ENCODE measurements at regions not wholly inside any gene's neighbourhood (a gene's known extent, or its start where the extent isn't known, plus 50 kb on each side); places are given as distances from the start of the nearest gene placed in this dataset.

DNA sequence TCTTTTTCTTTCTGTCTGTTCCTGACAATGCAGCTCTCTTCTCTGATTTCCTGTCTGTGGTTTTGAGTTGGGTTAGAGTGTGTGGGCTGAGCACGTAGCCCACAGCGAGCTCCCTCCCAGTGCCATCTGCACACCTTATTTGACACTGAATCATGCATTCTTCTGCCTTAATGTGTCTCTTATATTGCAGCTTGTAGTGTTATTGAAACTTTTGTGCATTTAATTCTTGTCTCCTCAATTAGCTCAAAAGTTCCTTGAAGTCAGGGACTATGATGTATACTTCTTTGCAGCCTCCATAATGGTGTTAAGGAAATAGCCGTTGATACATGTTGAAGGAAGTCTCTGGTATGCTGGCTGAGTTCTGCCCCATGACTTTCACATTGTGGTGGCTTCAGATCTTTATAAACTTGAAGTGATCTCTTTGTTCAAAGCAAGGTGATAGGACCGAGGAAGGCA, 576.2 kb upstream of the CLINT1 start (continued):
- TF ChIP-seq ZNF207 (IDR thresholded peaks at IDR 0.05; ENCODE audit: borderline replicate concordance) (no peak), KDM1A (IDR thresholded peaks at IDR 0.05; ENCODE audit: borderline replicate concordance) (no peak), RAD51 (IDR thresholded peaks at IDR 0.05) (no peak), IKZF2 (IDR thresholded peaks at IDR 0.05) (peak; percentile 42 to 55; a peak in 2 of 4 replicates), FOXM1 (IDR thresholded peaks at IDR 0.05; ENCODE audit: low read depth, low read length) (no peak), YBX1 (IDR thresholded peaks at IDR 0.05) (no peak), PAX8 (IDR thresholded peaks at IDR 0.05) (no peak), CREM (IDR thresholded peaks at IDR 0.05; ENCODE audit: low read depth) (no peak)
- TF ChIP-seq, protein P1, sequence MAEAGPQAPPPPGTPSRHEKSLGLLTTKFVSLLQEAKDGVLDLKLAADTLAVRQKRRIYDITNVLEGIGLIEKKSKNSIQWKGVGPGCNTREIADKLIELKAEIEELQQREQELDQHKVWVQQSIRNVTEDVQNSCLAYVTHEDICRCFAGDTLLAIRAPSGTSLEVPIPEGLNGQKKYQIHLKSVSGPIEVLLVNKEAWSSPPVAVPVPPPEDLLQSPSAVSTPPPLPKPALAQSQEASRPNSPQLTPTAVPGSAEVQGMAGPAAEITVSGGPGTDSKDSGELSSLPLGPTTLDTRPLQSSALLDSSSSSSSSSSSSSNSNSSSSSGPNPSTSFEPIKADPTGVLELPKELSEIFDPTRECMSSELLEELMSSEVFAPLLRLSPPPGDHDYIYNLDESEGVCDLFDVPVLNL (IDR thresholded peaks at IDR 0.05; ENCODE audit: low read depth, low read length) = no peak
- TF ChIP-seq, protein P2, sequence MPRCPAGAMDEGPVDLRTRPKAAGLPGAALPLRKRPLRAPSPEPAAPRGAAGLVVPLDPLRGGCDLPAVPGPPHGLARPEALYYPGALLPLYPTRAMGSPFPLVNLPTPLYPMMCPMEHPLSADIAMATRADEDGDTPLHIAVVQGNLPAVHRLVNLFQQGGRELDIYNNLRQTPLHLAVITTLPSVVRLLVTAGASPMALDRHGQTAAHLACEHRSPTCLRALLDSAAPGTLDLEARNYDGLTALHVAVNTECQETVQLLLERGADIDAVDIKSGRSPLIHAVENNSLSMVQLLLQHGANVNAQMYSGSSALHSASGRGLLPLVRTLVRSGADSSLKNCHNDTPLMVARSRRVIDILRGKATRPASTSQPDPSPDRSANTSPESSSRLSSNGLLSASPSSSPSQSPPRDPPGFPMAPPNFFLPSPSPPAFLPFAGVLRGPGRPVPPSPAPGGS (IDR thresholded peaks at IDR 0.05; ENCODE audit: borderline replicate concordance, insufficient read depth, low read depth, low read length, poor library complexity, severe bottlenecking) = no peak
- TF ChIP-seq, protein P3, sequence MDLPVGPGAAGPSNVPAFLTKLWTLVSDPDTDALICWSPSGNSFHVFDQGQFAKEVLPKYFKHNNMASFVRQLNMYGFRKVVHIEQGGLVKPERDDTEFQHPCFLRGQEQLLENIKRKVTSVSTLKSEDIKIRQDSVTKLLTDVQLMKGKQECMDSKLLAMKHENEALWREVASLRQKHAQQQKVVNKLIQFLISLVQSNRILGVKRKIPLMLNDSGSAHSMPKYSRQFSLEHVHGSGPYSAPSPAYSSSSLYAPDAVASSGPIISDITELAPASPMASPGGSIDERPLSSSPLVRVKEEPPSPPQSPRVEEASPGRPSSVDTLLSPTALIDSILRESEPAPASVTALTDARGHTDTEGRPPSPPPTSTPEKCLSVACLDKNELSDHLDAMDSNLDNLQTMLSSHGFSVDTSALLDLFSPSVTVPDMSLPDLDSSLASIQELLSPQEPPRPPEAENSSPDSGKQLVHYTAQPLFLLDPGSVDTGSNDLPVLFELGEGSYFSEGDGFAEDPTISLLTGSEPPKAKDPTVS (IDR thresholded peaks at IDR 0.05; ENCODE audit: low read depth, low read length) = no peak
- TF ChIP-seq, protein P4, sequence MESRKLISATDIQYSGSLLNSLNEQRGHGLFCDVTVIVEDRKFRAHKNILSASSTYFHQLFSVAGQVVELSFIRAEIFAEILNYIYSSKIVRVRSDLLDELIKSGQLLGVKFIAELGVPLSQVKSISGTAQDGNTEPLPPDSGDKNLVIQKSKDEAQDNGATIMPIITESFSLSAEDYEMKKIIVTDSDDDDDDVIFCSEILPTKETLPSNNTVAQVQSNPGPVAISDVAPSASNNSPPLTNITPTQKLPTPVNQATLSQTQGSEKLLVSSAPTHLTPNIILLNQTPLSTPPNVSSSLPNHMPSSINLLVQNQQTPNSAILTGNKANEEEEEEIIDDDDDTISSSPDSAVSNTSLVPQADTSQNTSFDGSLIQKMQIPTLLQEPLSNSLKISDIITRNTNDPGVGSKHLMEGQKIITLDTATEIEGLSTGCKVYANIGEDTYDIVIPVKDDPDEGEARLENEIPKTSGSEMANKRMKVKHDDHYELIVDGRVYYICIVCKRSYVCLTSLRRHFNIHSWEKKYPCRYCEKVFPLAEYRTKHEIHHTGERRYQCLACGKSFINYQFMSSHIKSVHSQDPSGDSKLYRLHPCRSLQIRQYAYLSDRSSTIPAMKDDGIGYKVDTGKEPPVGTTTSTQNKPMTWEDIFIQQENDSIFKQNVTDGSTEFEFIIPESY (IDR thresholded peaks at IDR 0.05) = no peak
- TF ChIP-seq, protein P5, sequence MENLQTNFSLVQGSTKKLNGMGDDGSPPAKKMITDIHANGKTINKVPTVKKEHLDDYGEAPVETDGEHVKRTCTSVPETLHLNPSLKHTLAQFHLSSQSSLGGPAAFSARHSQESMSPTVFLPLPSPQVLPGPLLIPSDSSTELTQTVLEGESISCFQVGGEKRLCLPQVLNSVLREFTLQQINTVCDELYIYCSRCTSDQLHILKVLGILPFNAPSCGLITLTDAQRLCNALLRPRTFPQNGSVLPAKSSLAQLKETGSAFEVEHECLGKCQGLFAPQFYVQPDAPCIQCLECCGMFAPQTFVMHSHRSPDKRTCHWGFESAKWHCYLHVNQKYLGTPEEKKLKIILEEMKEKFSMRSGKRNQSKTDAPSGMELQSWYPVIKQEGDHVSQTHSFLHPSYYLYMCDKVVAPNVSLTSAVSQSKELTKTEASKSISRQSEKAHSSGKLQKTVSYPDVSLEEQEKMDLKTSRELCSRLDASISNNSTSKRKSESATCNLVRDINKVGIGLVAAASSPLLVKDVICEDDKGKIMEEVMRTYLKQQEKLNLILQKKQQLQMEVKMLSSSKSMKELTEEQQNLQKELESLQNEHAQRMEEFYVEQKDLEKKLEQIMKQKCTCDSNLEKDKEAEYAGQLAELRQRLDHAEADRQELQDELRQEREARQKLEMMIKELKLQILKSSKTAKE (IDR thresholded peaks at IDR 0.05; ENCODE audit: low read depth, poor library complexity, severe bottlenecking) = no peak
- TF ChIP-seq, protein P6, sequence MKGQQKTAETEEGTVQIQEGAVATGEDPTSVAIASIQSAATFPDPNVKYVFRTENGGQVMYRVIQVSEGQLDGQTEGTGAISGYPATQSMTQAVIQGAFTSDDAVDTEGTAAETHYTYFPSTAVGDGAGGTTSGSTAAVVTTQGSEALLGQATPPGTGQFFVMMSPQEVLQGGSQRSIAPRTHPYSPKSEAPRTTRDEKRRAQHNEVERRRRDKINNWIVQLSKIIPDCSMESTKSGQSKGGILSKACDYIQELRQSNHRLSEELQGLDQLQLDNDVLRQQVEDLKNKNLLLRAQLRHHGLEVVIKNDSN (IDR thresholded peaks at IDR 0.05; ENCODE audit: borderline replicate concordance, extremely low read length, insufficient read depth, low read depth, low read length) = no peak
- TF ChIP-seq, protein P7, sequence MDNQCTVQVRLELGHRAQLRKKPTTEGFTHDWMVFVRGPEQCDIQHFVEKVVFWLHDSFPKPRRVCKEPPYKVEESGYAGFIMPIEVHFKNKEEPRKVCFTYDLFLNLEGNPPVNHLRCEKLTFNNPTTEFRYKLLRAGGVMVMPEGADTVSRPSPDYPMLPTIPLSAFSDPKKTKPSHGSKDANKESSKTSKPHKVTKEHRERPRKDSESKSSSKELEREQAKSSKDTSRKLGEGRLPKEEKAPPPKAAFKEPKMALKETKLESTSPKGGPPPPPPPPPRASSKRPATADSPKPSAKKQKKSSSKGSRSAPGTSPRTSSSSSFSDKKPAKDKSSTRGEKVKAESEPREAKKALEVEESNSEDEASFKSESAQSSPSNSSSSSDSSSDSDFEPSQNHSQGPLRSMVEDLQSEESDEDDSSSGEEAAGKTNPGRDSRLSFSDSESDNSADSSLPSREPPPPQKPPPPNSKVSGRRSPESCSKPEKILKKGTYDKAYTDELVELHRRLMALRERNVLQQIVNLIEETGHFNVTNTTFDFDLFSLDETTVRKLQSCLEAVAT (IDR thresholded peaks at IDR 0.05) = peak; percentile 47; the same call in 1 of the 2 replicates
- TF ChIP-seq, protein P8, sequence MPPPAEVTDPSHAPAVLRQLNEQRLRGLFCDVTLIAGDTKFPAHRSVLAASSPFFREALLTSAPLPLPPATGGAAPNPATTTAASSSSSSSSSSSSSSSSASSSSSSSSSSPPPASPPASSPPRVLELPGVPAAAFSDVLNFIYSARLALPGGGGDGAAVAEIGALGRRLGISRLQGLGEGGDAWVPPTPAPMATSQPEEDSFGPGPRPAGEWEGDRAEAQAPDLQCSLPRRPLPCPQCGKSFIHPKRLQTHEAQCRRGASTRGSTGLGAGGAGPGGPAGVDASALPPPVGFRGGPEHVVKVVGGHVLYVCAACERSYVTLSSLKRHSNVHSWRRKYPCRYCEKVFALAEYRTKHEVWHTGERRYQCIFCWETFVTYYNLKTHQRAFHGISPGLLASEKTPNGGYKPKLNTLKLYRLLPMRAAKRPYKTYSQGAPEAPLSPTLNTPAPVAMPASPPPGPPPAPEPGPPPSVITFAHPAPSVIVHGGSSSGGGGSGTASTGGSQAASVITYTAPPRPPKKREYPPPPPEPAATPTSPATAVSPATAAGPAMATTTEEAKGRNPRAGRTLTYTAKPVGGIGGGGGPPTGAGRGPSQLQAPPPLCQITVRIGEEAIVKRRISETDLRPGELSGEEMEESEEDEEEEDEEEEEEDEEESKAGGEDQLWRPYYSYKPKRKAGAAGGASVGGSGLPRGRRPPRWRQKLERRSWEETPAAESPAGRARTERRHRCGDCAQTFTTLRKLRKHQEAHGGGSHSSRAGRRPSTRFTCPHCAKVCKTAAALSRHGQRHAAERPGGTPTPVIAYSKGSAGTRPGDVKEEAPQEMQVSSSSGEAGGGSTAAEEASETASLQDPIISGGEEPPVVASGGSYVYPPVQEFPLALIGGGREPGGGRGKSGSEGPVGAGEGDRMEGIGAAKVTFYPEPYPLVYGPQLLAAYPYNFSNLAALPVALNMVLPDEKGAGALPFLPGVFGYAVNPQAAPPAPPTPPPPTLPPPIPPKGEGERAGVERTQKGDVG (CRISPR knock-in tag; IDR thresholded peaks at IDR 0.05) = no peak
